Heart left ventricle (tissue), 16 donors: ENCODE measurements at regions not wholly inside any gene's neighbourhood (a gene's known extent, or its start where the extent isn't known, plus 50 kb on each side); places are given as distances from the start of the nearest gene placed in this dataset.

Source experiments
- ATAC-seq, 4 donors: fragments of 200-7000 bp; cut with Tn5 transposase; one replicate each; pipeline ENCODE4 v1.9.1; 2020 to 2022; ENCODE audit warnings: moderate library complexity in 4 of 4, mild to moderate bottlenecking in 3 of 4, moderate number of reproducible peaks in 1 of 4
- DNase-seq, 5 donors: peaks; one replicate each; pipeline ENCODE4 v3.0.0-alpha.2; 2020
- H3K27ac ChIP-seq, 12 donors: fragments of 200-600 bp; sonication (generic) in 4 of 12; one replicate each; pipeline versions ENCODE4 v1.5.0 to v1.8.0; 2016 to 2022; ENCODE audit warnings: mild to moderate bottlenecking in 2 of 12
- H3K27me3 ChIP-seq, 9 donors: fragments of 200-600 bp; sonication (generic) in 2 of 9; one replicate each; pipeline versions ENCODE4 v1.5.1 to v1.8.0; 2016 to 2022; ENCODE audit warnings: mild to moderate bottlenecking in 3 of 9
- H3K36me3 ChIP-seq, 9 donors: fragments of 200-600 bp; sonication (generic) in 2 of 9; one replicate each; pipeline versions ENCODE4 v1.5.0 to v1.8.0; 2018 to 2022; ENCODE audit warnings: mild to moderate bottlenecking in 2 of 9
- H3K4me1 ChIP-seq, 12 donors: fragments of 200-600 bp; sonication (generic) in 4 of 12; one replicate each; pipeline versions ENCODE4 v1.5.0 to v1.8.0; 2016 to 2022; ENCODE audit warnings: mild to moderate bottlenecking in 3 of 12
- H3K4me3 ChIP-seq, 12 donors: fragments of 200-600 bp; sonication (generic) in 4 of 12; one replicate each; pipeline versions ENCODE4 v1.5.0 to v1.8.0; 2017 to 2022; ENCODE audit warnings: mild to moderate bottlenecking in 9 of 12, moderate library complexity in 4 of 12
- H3K9me3 ChIP-seq, 12 donors: fragments of 200-600 bp; sonication (generic) in 4 of 12; one replicate each; pipeline versions ENCODE4 v1.5.0 to v1.8.0; 2016 to 2022; ENCODE audit warnings: mild to moderate bottlenecking in 1 of 12
- POLR2A ChIP-seq, 2 donors: fragments of 450-650 bp; IDR thresholded peaks; one replicate each; pipeline ENCODE4 v1.6.1; 2017; ENCODE audit warnings: antibody characterized with exemption in 2 of 2, mild to moderate bottlenecking in 2 of 2, moderate library complexity in 2 of 2
- WGBS, 4 donors: extraction: QIAGEN DNeasy Blood & Tissue Kit in 2 of 4; methylation state at CpG; one replicate each; pipeline versions ENCODE4 v1.1.5 to v1.1.7; 2013 to 2018; 5-methylcytosine and 5-hydroxymethylcytosine counted together
- intact Hi-C, 10 donors: fragments of 100-400 bp; cut with DNase I; formaldehyde crosslinking; loops; one replicate each; pipeline versions ENCODE4 v1.11.1 to v1.14.2; 2022
- TF ChIP-seq, protein P1 (sequence below), 12 donors: fragments of 200-600 bp; sonication (generic) in 4 of 12; IDR thresholded peaks; one replicate each; pipeline versions ENCODE4 v1.5.0 to v1.8.0; 2018 to 2022; ENCODE audit warnings: antibody characterized with exemption in 12 of 12, mild to moderate bottlenecking in 5 of 12
- donor health status: ischemic (EF 13 %, LVEDD 7.1; RV severe dilation, severe dysfunction).
- donor health status: healthy with polysubstance abuse.
- donor health status: DM: no; HTN: yes; CAD: no.
- donor health status: DM: no; HTN: no; CAD: no.
- donor health status: ischemic (EF 25% LVEDD 6.9; RV normal size, moderate dysfunction).
- donor health status: ischemic (EF 25% LVEDD 5.7; RV mildly dilated, moderate dysfunction).
- donor health status: healthy.
- donor health status: DM: yes; HTN: yes; CAD: no.
- donor health status: ischemic (EF 35%, LVEDD 5.7; RV mildly dilated, moderate dysfunction).
- donor health status: nonischemic (EF 11% LVEDD 7.7; RV severe dilation, severe dysfunction).
- donor health status: DM: yes; HTN: yes; CAD: no.
- donor health status: PGD.
- donor health status: ischemic (EF 29% LVEDD 5.4; RV normal size, mild dysfunction).
- donor health status: nonischemic (EF 23%, LVEDD 6.1; RV moderate dilation, normal function).

DNA sequence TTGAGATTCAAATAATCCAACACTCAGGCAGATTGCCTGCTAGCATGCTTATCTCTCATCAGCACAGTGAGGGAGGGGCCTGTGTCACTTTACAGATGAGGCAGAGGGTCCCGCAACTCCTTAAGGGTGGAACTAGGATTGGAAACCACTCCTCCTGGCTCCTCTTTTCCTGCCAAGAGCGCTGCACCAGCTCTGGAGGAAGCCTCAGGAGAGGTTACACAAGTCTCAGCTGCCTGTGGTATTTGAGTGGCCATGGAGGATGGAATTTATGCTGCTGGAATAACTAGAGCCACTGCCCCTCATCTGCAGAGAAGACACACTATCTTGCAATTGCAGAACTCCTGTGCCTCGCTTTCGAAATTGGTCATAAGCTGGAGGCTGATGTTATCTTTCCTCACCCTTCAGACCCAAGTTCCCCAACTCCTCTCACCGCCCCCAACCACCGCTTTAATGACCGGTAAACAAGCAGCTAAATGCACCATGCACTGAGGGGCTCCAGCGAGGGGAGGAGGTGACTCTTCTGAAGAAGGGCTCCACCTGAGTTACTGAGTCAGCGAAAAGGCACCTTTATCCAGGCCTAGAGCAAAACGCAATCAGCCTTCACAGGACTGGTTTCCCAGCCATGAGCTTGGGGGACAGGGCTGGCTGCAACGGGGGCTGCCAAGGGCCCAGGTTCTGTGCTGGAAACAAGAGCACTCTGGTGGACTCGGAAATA, 245.8 kb downstream of the SOX11 start:
- intact Hi-C loops, result loop anchor here in 1 of 10 donors (10.0 kb wide), 2 partner anchors 417 to 837 kb away; no protein-coding TSS in a partner anchor
- WGBS, 4 donors, result 49 to 65% (median 59%) methylated on average over 11 to 12 of the region's 12 CpGs
- no peak for TF ChIP-seq POLR2A (IDR thresholded peaks at IDR 0.05)
- TF ChIP-seq, protein P1, sequence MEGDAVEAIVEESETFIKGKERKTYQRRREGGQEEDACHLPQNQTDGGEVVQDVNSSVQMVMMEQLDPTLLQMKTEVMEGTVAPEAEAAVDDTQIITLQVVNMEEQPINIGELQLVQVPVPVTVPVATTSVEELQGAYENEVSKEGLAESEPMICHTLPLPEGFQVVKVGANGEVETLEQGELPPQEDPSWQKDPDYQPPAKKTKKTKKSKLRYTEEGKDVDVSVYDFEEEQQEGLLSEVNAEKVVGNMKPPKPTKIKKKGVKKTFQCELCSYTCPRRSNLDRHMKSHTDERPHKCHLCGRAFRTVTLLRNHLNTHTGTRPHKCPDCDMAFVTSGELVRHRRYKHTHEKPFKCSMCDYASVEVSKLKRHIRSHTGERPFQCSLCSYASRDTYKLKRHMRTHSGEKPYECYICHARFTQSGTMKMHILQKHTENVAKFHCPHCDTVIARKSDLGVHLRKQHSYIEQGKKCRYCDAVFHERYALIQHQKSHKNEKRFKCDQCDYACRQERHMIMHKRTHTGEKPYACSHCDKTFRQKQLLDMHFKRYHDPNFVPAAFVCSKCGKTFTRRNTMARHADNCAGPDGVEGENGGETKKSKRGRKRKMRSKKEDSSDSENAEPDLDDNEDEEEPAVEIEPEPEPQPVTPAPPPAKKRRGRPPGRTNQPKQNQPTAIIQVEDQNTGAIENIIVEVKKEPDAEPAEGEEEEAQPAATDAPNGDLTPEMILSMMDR (IDR thresholded peaks at IDR 0.05), result no peak
- ATAC-seq (no peak), DNase-seq (no peak)
- no peak overlapping the region for H3K27ac ChIP-seq
- no peaks in the 10 kb centered on the region for H3K9me3 ChIP-seq
- H3K4me1 ChIP-seq, result peaks cover 0 to 19% (median 0%) of the 10 kb centered on the region in 12 donors
- no peaks in the 10 kb centered on the region for H3K27me3 ChIP-seq
- no peak overlapping the region for H3K4me3 ChIP-seq
- H3K36me3 ChIP-seq, result no peaks in the 10 kb centered on the region

DNA sequence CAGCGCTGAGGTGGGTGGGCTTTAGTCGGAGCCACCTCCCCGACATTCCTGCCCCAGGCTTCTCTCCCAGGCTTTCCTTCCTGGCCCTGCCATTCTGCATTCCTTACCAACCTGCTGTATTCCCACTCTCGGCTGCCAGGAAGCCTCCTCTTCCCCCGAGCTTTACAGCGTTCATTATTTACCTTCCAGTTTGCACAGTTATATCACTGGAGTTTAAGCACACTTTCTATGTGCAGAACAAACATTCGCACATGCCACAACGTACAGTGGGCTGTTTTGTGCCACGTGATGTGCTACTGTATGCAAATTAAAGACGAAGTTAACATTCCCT, 246.3 kb downstream of the SOX11 start:
- DNase-seq (no peak), ATAC-seq (no peak)

DNA sequence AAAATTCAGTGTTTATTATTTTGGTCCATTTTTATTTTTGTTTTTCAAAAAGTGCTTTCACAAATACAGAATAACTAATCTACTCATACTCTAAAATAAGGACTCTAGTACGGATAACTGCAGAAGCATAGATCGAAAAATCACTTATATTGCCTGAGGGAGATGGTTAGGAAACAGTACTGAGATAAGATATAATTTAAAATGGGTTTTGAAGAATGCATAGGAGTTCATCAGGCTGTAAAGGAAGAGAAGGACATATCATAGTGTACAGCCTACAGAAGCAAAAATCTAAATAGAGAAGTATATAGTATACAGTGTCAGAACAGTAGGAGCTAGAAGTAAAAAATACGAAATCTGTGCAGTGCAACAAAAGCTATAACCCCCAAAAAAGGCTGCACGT, 247.4 kb downstream of the SOX11 start:
- ATAC-seq, result no peak
- DNase-seq, result no peak
- Histone ChIP-seq H3K4me3 (no peak overlapping the region), H3K27ac (no peak overlapping the region), H3K4me1 (peaks cover 0 to 19% (median 0%) of the 10 kb centered on the region in 12 donors), H3K36me3 (no peaks in the 10 kb centered on the region), H3K9me3 (no peaks in the 10 kb centered on the region), H3K27me3 (no peaks in the 10 kb centered on the region)
- 89 to 94% (median 94%) methylated on average over 4 of the region's 4 CpGs for WGBS, 4 donors
- intact Hi-C loops, result loop anchor here in 1 of 10 donors (10.0 kb wide), 2 partner anchors 415 to 835 kb away; no protein-coding TSS in a partner anchor
- TF ChIP-seq, protein P1 (IDR thresholded peaks at IDR 0.05), result no peak
- TF ChIP-seq POLR2A (IDR thresholded peaks at IDR 0.05), result no peak

More for the DNA sequence above, 246.3 kb downstream of the SOX11 start:
- Histone ChIP-seq H3K4me1 (peaks cover 0 to 19% (median 0%) of the 10 kb centered on the region in 12 donors), H3K27me3 (no peaks in the 10 kb centered on the region), H3K27ac (no peak overlapping the region), H3K4me3 (no peak overlapping the region), H3K36me3 (no peaks in the 10 kb centered on the region), H3K9me3 (no peaks in the 10 kb centered on the region)
- TF ChIP-seq, protein P1 (IDR thresholded peaks at IDR 0.05), result no peak
- no peak for TF ChIP-seq POLR2A (IDR thresholded peaks at IDR 0.05)
- 41 to 52% (median 48%) methylated on average over 10 of the region's 10 CpGs for WGBS, 4 donors
- intact Hi-C loops, result loop anchor here in 1 of 10 donors (10.0 kb wide), 2 partner anchors 416 to 836 kb away; no protein-coding TSS in a partner anchor

DNA sequence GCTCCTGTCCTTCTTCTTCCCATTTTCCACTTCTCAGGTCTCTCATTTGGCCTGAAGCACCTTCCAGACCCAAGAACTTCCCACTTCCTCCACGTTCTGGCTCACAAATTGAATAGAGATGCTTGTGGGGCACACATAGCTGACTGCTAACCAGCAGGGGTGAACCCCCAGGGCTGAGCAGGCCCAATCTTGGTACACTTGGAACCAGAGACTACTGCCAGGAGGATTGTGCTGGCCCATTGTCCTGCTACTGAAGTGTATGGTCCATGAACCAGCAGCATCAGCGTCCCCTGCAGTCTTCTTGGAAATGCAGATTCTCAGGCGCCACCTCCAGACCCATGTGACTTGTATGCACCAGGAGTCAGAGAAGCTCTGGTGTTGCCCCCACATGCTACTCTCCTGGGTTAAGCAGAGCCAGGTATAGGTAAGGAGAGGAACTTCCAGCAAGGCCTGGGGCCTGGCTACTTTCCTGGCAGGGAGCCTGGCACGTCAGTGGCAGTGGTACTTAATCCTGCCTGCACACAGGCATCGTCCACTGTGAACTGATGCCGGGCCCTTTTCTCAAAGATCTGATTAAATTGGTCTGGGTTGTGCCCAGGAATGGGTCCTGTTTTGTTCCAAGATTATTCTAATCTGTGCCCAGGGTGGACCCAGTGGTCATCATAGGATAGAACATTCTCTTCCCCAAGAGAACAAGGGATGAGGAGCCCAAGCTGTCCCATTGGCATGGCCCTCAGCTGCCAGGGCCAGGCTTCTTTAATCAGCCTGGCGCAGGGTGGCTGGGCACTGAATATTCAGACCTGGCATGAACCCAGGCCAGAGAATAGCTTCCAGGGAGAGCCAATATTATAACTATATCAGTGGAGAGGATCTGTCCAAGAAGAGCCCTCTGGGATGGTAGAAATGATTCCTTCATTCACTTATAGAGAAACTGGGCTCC, 248.7 kb downstream of the SOX11 start:
- TF ChIP-seq POLR2A (IDR thresholded peaks at IDR 0.05), result no peak
- TF ChIP-seq, protein P1 (IDR thresholded peaks at IDR 0.05), result no peak
- H3K27ac ChIP-seq, result no peak overlapping the region
- DNase-seq (peak in 2 of 5 donors; percentile 33 to 42), ATAC-seq (peak; percentile 55 to 91 (median 84))
- H3K4me1 ChIP-seq, result peaks cover 0 to 19% (median 0%) of the 10 kb centered on the region in 12 donors
- H3K4me3 ChIP-seq, result no peak overlapping the region
- H3K36me3 ChIP-seq, result no peaks in the 10 kb centered on the region
- no peaks in the 10 kb centered on the region for H3K9me3 ChIP-seq
- no peaks in the 10 kb centered on the region for H3K27me3 ChIP-seq
- intact Hi-C loops, result no loop called here
- 61 to 68% (median 67%) methylated on average over 5 to 7 of the region's 7 CpGs for WGBS, 4 donors
